Retinal pigment epithelial cell (primary cell): ENCODE measurements at regions not wholly inside any gene's neighbourhood (a gene's known extent, or its start where the extent isn't known, plus 50 kb on each side); places are given as distances from the start of the nearest gene placed in this dataset.
A peak's percentile ranks its signal among the peaks of the same experiment; 100 is the strongest.

Experiments
- DNase-seq: peaks from one replicate; pipeline ENCODE4 v3.0.0-alpha.2; 2010; ENCODE audit warnings: low read depth
- H3K4me3 ChIP-seq: 2 replicates; pipeline ENCODE4 v1.5.1; 2011; ENCODE audit warnings: mild to moderate bottlenecking, low read length, control low read depth, moderate library complexity
- TF ChIP-seq, protein P1 (sequence below): conservative IDR thresholded peaks from 2 replicates; pipeline ENCODE4 v1.5.1; 2011; ENCODE audit warnings: low read depth, low read length, control low read depth, inconsistent platforms

DNA sequence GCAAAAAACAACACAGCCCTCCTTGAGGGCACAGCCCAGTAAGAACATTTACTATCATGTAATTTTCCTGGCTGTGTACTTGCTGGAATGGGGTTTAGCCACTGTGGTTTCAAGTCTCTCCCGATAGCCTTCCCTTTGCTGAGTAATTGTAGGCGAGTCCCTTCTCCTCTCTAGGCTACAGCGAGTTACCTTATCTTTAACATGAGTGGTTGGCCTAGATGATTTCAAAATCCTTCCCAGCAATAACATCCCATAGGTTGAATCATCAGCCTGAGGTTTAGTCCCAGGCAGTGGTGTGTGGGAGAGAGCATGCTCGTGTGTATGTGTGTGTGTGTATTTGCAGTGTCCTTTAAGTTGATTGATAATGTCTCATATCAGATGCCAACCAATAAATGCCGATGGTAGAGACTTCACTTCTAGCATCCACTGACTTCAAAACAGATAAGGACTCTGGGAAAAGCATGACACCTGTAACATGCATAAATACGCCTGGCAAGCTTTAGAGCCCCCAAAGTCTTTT lies 142.9 kb upstream of the ZMIZ1 start:
- DNase-seq = peak; percentile 55
- H3K4me3 ChIP-seq = no peak overlapping the region
- TF ChIP-seq, protein P1, sequence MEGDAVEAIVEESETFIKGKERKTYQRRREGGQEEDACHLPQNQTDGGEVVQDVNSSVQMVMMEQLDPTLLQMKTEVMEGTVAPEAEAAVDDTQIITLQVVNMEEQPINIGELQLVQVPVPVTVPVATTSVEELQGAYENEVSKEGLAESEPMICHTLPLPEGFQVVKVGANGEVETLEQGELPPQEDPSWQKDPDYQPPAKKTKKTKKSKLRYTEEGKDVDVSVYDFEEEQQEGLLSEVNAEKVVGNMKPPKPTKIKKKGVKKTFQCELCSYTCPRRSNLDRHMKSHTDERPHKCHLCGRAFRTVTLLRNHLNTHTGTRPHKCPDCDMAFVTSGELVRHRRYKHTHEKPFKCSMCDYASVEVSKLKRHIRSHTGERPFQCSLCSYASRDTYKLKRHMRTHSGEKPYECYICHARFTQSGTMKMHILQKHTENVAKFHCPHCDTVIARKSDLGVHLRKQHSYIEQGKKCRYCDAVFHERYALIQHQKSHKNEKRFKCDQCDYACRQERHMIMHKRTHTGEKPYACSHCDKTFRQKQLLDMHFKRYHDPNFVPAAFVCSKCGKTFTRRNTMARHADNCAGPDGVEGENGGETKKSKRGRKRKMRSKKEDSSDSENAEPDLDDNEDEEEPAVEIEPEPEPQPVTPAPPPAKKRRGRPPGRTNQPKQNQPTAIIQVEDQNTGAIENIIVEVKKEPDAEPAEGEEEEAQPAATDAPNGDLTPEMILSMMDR = no peak

DNA sequence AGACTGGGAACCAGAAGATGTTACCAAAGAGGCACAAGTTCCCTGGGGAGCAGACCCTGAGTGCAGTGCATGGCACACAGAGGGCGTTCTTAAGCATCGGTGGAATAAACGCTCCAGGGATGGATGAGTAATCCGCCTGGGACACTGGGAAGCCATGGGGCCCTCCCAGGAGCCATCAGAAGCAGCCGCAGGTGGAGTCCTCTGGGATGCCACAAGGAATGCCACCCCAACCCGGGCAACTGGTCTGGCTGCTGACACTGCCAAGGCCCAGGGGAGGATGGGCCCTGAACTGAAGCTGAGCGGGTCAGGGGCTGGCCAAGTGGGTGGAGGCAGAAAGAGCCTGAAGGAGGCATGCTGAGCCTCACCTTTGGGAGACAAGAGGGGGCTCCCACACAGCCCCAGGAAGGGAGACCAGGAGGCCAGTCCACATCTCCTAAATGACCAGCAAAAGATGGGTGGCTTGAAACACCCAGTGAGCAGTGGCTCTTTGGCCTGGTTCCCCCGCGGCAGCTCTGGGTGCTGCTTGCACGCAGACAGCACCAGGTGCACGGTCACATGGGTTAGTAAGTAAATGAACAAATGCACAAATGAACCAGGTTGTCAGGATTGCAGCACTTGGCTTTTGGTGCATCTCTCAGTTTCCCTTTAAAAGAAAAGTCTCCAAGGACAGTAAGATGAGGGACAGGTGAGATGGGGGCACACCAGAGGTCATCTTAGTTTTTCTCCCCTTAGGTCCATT lies 141.3 kb upstream of the ZMIZ1 start:
- H3K4me3 ChIP-seq = no peak overlapping the region
- TF ChIP-seq, protein P1 = no peak
- DNase-seq = no peak

DNA sequence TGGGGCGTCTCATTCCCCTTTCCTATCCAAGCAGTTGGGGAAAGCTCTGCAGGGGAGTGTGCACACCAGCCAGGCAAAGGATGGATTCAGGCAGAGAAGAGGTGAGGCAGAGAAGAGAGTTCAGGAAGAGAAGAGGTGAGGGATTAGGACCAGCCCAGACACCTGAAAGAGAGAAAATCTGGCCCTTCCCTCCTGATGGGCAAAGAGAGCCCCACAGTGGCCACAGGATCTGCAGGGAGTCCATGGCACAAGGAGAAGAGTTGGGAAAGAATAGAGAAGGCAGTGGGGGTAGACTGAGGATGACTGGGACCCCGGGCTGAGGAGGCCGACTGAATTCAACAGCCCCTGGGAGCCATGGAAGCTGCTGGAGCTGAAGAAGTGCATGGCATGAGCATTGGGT lies 140.4 kb upstream of the ZMIZ1 start:
- no peak for DNase-seq
- no peak overlapping the region for H3K4me3 ChIP-seq
- TF ChIP-seq, protein P1 = no peak

DNA sequence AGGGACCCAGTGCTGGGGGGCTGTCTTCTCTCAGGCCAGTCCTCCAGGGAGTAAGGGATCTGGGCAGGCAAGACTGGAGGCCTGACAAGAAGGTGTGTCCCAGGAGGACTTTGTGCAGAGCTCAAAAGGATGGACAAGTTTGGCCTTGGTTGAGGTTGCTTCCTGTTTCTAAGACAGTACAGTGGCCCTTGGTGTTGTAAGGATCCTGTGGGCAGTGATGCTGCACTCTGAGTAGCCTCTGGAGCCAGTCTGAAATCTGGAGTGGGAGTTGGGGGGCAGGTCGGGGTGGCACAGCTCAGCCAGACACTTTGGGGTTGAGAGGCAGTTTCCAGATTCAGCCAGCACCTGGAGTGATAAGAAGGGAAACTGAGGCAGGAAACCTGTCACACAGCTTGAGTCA lies 139.2 kb upstream of the ZMIZ1 start:
- no peak overlapping the region for H3K4me3 ChIP-seq
- DNase-seq = no peak
- TF ChIP-seq, protein P1 = no peak

DNA sequence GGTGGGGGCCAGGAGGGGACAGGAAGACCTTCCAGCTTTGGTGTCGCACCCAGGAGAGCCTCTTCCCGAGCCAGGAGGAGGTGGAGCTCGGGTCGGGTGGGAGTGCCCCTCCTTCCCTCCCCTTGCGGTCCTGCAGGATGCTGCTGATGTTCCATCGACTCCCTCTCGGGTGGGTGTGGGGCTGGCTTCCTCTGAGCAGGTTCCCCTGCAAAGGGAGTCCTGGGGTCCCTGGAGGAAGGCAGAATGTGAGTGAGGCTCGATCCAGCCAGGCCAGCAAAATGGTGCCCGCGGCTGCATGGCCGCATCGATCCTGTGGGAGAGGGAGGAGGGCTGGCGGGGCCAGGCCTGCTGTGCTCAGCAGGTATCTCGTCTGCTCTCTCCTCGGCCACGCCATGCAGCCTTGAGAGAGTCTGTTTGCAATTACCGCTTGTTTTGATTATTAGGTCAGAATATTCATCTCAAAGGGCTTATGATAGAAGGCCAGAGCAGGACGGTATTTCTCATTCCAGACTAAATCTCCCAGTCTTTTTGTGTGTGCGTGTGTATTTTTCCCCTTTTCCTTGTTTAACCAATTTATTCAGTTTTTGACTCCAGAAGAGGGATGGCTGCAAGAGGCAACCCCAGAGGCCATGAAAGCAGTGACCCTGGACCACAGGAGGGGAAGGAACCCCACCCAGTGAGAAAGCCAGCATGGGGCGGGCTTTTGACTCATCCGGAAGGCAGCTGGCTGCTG lies 137.3 kb upstream of the ZMIZ1 start:
- TF ChIP-seq, protein P1 = no peak
- H3K4me3 ChIP-seq = no peak overlapping the region
- no peak for DNase-seq

DNA sequence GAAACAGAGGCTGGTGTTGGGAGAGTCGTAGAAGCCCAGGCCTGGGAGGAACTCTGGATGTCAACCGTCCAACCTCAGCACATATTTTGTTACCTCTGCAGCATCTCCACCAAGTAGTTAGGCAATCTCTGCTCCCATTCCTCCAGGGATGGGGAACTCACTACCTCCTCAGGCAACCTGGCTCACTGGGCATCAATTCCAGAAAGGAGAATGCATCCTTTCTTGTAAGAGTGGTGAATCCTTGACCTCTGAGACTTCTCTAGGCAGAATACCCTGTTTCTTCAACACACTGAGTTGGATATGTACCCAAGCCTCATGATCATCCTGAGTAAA lies 136.7 kb upstream of the ZMIZ1 start:
- TF ChIP-seq, protein P1 = no peak
- DNase-seq = no peak
- no peak overlapping the region for H3K4me3 ChIP-seq

DNA sequence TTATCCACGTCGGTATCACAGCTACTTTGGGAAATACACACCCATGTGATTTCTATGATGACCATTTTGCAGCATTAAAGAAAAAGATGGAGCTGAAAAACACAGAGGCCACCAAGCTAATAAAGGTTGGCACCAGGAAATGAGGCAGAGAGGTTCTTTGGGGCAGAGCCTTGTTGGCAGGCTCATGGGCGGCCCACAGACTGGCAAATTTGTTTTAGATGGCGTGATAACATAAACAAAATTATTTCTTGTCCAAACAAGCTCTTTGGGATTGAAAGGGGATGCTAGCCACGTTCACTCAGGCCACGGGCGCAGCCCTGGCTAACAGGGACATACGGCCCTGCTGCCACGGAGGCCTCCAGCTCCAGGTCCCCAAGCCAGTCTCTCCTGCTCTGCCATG lies 135.9 kb upstream of the ZMIZ1 start:
- TF ChIP-seq, protein P1 = no peak
- DNase-seq = no peak
- no peak overlapping the region for H3K4me3 ChIP-seq
